Ascending aorta (tissue), 2 donors: ENCODE measurements at regions not wholly inside any gene's neighbourhood (a gene's known extent, or its start where the extent isn't known, plus 50 kb on each side); places are given as distances from the start of the nearest gene placed in this dataset.

Experiments
- DNase-seq, 2 donors: peaks; one replicate each; pipeline ENCODE4 v3.0.0-alpha.2; 2019; ENCODE audit warnings: low spot score in 2 of 2
- H3K27ac ChIP-seq, 2 donors: fragments of 200-600 bp; sonication (generic); one replicate each; pipeline ENCODE4 v1.5.1; 2016 to 2017; ENCODE audit warnings: mild to moderate bottlenecking in 1 of 2
- H3K27me3 ChIP-seq: fragments of 200-600 bp; sonication (generic); one replicate; pipeline ENCODE4 v1.5.1; 2017
- H3K36me3 ChIP-seq, 2 donors: fragments of 200-600 bp; sonication (generic); one replicate each; pipeline ENCODE4 v1.5.1; 2016
- H3K4me1 ChIP-seq, 2 donors: fragments of 200-600 bp; sonication (generic); one replicate each; pipeline ENCODE4 v1.5.1; 2016 to 2017; ENCODE audit warnings: mild to moderate bottlenecking in 1 of 2
- H3K4me3 ChIP-seq, 2 donors: fragments of 200-600 bp; sonication (generic); one replicate each; pipeline ENCODE4 v1.5.1; 2016 to 2017; ENCODE audit warnings: mild to moderate bottlenecking in 1 of 2
- H3K9me3 ChIP-seq, 2 donors: fragments of 200-600 bp; sonication (generic); one replicate each; pipeline ENCODE4 v1.5.1; 2016
- intact Hi-C: fragments of 100-400 bp; cut with DNase I; formaldehyde crosslinking; loops from one replicate; pipeline ENCODE4 v1.15.1; 2023
- TF ChIP-seq, protein P1 (sequence below), 3 experiments: fragments of 200-600 bp in 2 of 3; fragments of 450-650 bp in 1 of 3; sonication (generic) in 2 of 3; IDR thresholded peaks; one replicate each; pipeline ENCODE4 v1.5.1; 2016 to 2019; ENCODE audit warnings: antibody characterized with exemption in 3 of 3, mild to moderate bottlenecking in 1 of 3, moderate library complexity in 1 of 3

DNA sequence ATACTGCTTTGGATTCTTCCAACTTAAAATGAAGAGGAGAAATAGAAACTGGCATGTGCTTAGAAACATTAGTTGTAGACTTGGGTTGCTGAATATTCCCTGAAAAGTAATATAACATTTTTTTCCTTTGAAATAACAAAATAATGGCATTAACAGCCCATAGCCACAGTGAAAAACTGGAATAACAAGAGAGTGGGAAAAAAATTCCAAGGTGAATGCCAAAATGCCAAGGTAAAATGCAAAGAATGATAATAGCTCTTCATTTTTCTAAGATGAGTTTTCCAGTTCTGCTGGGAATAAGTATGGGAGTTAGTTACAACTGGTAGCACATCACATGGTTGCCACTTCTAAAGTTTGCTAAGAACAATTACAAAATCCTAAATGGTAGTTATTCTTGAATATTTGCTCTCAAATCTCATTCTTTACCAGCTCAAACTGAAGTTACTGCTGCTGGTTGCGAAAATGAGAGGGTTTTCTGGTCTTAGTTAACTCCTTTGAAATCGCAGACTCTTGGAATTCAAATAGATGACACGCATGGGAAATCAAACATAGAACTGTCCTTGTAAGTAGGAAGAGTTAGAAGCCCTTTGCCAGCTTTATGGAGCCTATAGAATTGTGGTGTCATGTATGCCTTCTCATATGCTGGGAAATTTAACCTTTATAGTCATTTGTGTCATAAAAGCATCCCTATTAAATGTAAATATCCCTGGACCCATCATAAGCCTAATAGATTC, 165.0 kb upstream of the DCN start:
- no peaks in the 10 kb centered on the region for H3K4me1 ChIP-seq
- no peak overlapping the region for H3K27ac ChIP-seq
- H3K27me3 ChIP-seq = no peaks in the 10 kb centered on the region
- no peak overlapping the region for H3K4me3 ChIP-seq
- no peaks in the 10 kb centered on the region for H3K36me3 ChIP-seq
- TF ChIP-seq, protein P1, sequence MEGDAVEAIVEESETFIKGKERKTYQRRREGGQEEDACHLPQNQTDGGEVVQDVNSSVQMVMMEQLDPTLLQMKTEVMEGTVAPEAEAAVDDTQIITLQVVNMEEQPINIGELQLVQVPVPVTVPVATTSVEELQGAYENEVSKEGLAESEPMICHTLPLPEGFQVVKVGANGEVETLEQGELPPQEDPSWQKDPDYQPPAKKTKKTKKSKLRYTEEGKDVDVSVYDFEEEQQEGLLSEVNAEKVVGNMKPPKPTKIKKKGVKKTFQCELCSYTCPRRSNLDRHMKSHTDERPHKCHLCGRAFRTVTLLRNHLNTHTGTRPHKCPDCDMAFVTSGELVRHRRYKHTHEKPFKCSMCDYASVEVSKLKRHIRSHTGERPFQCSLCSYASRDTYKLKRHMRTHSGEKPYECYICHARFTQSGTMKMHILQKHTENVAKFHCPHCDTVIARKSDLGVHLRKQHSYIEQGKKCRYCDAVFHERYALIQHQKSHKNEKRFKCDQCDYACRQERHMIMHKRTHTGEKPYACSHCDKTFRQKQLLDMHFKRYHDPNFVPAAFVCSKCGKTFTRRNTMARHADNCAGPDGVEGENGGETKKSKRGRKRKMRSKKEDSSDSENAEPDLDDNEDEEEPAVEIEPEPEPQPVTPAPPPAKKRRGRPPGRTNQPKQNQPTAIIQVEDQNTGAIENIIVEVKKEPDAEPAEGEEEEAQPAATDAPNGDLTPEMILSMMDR (IDR thresholded peaks at IDR 0.05) = no peak
- intact Hi-C loops = no loop called here
- H3K9me3 ChIP-seq = no peaks in the 10 kb centered on the region
- no peak for DNase-seq

DNA sequence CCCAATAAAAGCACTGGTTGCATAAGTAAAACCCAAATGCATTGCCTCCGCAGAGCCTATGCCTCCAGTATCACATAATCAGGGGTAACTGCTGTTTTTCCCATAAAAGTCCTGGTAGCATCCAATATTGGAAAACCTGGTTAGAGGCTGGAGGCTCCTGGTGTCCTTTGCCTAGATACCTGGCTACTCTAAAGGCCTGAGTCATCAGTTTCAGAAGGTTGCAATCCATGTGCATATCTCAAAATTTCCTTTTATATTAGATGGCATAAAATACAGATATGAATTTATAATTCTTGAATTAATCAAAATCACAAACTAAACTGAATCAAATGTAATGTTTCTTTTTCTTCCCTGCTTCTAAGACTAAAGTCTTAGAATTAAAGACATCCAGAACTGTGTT, 164.2 kb upstream of the DCN start:
- intact Hi-C loops = no loop called here
- no peaks in the 10 kb centered on the region for H3K4me1 ChIP-seq
- no peaks in the 10 kb centered on the region for H3K36me3 ChIP-seq
- TF ChIP-seq, protein P1 (IDR thresholded peaks at IDR 0.05) = no peak
- no peaks in the 10 kb centered on the region for H3K9me3 ChIP-seq
- H3K4me3 ChIP-seq = no peak overlapping the region
- no peak for DNase-seq
- no peaks in the 10 kb centered on the region for H3K27me3 ChIP-seq
- H3K27ac ChIP-seq = no peak overlapping the region

DNA sequence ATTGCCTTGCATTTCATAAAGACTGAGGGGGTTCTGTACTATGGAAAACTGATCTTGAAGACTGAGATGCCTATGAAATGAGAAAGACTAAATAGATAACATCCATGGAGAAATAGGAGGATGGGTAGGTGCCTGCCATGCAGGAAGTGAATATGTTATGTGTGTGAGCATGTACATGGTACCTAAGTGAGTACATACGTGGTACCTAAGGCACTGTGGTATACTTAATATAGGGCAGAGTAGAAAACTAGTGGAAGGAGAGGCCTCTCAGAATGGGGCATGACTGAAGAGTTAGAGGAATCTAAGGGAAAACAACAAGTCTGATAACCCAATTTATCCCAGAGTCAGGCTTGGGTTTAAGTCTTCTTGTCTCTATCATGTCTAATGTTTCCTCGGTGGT, 161.8 kb upstream of the DCN start:
- Histone ChIP-seq H3K36me3 (no peaks in the 10 kb centered on the region), H3K27ac (no peak overlapping the region), H3K27me3 (no peaks in the 10 kb centered on the region), H3K4me3 (no peak overlapping the region), H3K9me3 (no peaks in the 10 kb centered on the region), H3K4me1 (no peaks in the 10 kb centered on the region)
- DNase-seq = no peak
- intact Hi-C loops = no loop called here
- TF ChIP-seq, protein P1 (IDR thresholded peaks at IDR 0.05) = no peak

DNA sequence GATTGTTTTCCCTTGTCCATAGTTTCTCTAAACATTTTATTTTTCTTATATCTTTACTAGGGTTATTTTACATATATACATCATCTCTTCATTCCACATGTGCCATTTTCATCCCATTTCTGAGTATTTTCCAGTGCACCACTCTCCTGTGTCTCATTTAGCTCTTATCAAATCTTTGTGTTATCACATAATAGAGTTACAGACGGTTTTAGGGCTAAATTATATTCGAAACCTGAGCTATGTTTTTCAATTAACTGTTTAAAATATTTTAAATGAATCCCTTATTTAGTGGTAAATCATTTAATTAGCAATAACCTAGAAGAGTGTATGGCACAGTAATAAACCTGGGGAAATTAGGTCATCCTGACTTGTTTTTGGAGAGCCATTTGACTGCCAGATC, 160.4 kb upstream of the DCN start:
- TF ChIP-seq, protein P1 (IDR thresholded peaks at IDR 0.05) = no peak
- H3K4me1 ChIP-seq = no peaks in the 10 kb centered on the region
- H3K36me3 ChIP-seq = no peaks in the 10 kb centered on the region
- no peaks in the 10 kb centered on the region for H3K27me3 ChIP-seq
- H3K4me3 ChIP-seq = no peak overlapping the region
- no peak overlapping the region for H3K27ac ChIP-seq
- no peaks in the 10 kb centered on the region for H3K9me3 ChIP-seq
- intact Hi-C loops = no loop called here
- no peak for DNase-seq

DNA sequence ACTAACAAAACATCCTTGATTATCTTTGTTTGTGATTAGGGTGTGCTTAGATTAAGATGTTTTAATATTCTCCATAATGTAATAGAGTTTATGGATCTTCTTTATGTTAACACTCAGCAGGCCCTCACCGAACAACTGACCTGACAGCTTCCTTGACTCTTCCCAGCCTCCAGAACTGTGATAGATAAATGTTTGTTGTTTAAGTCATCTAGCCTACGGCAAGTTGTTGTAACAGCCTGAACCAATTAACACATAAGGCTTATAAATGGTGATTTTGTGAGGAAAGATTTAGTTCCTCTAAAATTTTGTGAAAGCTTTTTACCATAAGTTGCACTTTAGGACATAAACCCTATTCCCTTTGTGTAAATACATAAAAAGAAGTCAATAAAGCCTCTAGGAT, 156.5 kb upstream of the DCN start:
- H3K4me1 ChIP-seq = no peaks in the 10 kb centered on the region
- TF ChIP-seq, protein P1 (IDR thresholded peaks at IDR 0.05) = no peak
- H3K27ac ChIP-seq = no peak overlapping the region
- intact Hi-C loops = no loop called here
- H3K36me3 ChIP-seq = no peaks in the 10 kb centered on the region
- no peaks in the 10 kb centered on the region for H3K9me3 ChIP-seq
- no peak overlapping the region for H3K4me3 ChIP-seq
- DNase-seq = no peak
- H3K27me3 ChIP-seq = no peaks in the 10 kb centered on the region

DNA sequence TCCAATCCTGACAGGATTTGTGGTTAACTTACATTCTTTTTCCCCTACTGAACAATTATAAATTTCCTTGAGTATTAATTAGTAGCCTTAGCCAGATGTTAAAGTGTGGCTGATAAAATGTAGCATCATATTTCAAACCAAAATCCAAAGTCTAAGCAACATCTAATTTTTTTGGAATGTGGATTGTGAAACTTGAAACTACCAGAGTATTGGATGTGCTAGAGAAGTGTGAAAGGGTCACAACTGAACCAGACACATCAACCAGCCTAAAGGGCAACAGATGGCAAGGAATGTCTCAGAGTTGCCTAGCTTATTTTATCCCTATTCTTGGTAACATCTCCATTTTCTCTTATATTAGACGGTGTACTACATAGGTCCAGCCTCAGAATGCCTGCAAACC, 153.1 kb upstream of the DCN start:
- Histone ChIP-seq H3K36me3 (no peaks in the 10 kb centered on the region), H3K27me3 (no peaks in the 10 kb centered on the region), H3K4me1 (no peaks in the 10 kb centered on the region), H3K27ac (no peak overlapping the region), H3K4me3 (no peak overlapping the region), H3K9me3 (no peaks in the 10 kb centered on the region)
- intact Hi-C loops = no loop called here
- DNase-seq = no peak
- TF ChIP-seq, protein P1 (IDR thresholded peaks at IDR 0.05) = no peak
